IMR-90 (cell line): ENCODE measurements at regions not wholly inside any gene's neighbourhood (a gene's known extent, or its start where the extent isn't known, plus 50 kb on each side); places are given as distances from the start of the nearest gene placed in this dataset.

Experiments used
- ATAC-seq: fragments of 200-7000 bp; cut with Tn5 transposase; 2 replicates; pipeline ENCODE4 v1.9.1; 2020; ENCODE audit warnings: low read depth, mild to moderate bottlenecking, moderate library complexity
- BruUV-seq: library from RNA; stranded (reverse); fragments of 400-500 nt; replicated peaks from 2 replicates; lab custom pipeline; 2021; lab: Mats Ljungman, UMichigan
- CTCF ChIA-PET: fragments of 300-600 bp; formaldehyde crosslinking; extraction: SDS; loops from one replicate; lab custom pipeline; 2021; ENCODE audit warnings: antibody characterized with exemption; lab: Yijun Ruan, JAX
- POLR2A ChIA-PET: fragments of 300-600 bp; sonication (Branson Sonifier 250); formaldehyde crosslinking; loops from one replicate; lab custom pipeline; 2022; ENCODE audit warnings: antibody characterized with exemption; ENCODE audit not compliant: unreplicated experiment; lab: Charles Lee
- DNase-seq: peaks from one replicate; pipeline ENCODE4 v3.0.0; 2013
- H2AFZ ChIP-seq: replicated peaks from 2 replicates; pipeline ENCODE3; 2013; ENCODE audit warnings: low read length, mild to moderate bottlenecking; ENCODE audit not compliant: poor library complexity
- H2AK5ac ChIP-seq: 2 replicates; pipeline ENCODE4 v1.6.1; 2013; ENCODE audit warnings: low read depth, low read length, inconsistent platforms
- H2AK9ac ChIP-seq: replicated peaks from 2 replicates; pipeline ENCODE3; 2013; ENCODE audit warnings: mild to moderate bottlenecking, low read depth, low read length, moderate library complexity; ENCODE audit not compliant: poor library complexity
- H2BK120ac ChIP-seq: 2 replicates; pipeline ENCODE4 v1.6.1; 2013; ENCODE audit warnings: low read depth, low read length, inconsistent platforms
- H2BK15ac ChIP-seq: 3 replicates; pipeline ENCODE4 v1.6.1; 2013; ENCODE audit warnings: low read depth, low read length, inconsistent platforms
- H2BK20ac ChIP-seq: 2 replicates; pipeline ENCODE4 v1.6.1; 2013; ENCODE audit warnings: low read depth, mild to moderate bottlenecking, inconsistent platforms, low read length, moderate library complexity
- H2BK5ac ChIP-seq: 2 replicates; pipeline ENCODE4 v1.6.1; 2013; ENCODE audit warnings: mild to moderate bottlenecking, low read depth, low read length, inconsistent platforms; ENCODE audit not compliant: poor library complexity, severe bottlenecking
- H3K14ac ChIP-seq: replicated peaks from 2 replicates; pipeline ENCODE4 v1.6.1; 2013; ENCODE audit warnings: low read depth, low read length, inconsistent platforms
- H3K18ac ChIP-seq: 2 replicates; pipeline ENCODE4 v1.6.1; 2013; ENCODE audit warnings: low read depth, low read length, control low read depth
- H3K23ac ChIP-seq: 2 replicates; pipeline ENCODE4 v1.6.1; 2013; ENCODE audit warnings: low read depth, low read length, inconsistent platforms
- H3K27ac ChIP-seq: 2 replicates; pipeline ENCODE4 v1.5.1; 2013; ENCODE audit warnings: mild to moderate bottlenecking, control low read depth, low read length; ENCODE audit not compliant: insufficient read depth
- H3K27me3 ChIP-seq: 2 replicates; pipeline ENCODE4 v1.6.1; 2013; ENCODE audit warnings: low read length; ENCODE audit not compliant: control insufficient read depth, insufficient read depth
- H3K36me3 ChIP-seq: 2 replicates; pipeline ENCODE4 v1.6.1; 2013; ENCODE audit warnings: low read length, mixed read lengths; ENCODE audit not compliant: control insufficient read depth, insufficient read depth
- H3K4ac ChIP-seq: 2 replicates; pipeline ENCODE4 v1.6.1; 2013; ENCODE audit warnings: low read depth, low read length, inconsistent platforms
- H3K4me1 ChIP-seq: 2 replicates; pipeline ENCODE4 v1.6.1; 2013; ENCODE audit warnings: low read length, mixed read lengths; ENCODE audit not compliant: control insufficient read depth, insufficient read depth
- H3K4me2 ChIP-seq: 2 replicates; pipeline ENCODE4 v1.6.1; 2013; ENCODE audit warnings: low read depth, mild to moderate bottlenecking, control low read depth, low read length, moderate library complexity
- H3K4me3 ChIP-seq: 2 replicates; pipeline ENCODE4 v1.5.1; 2013; ENCODE audit warnings: low read depth, mild to moderate bottlenecking, control low read depth, low read length, moderate library complexity; ENCODE audit not compliant: insufficient read depth
- H3K56ac ChIP-seq: 2 replicates; pipeline ENCODE4 v1.6.1; 2013; ENCODE audit warnings: low read length, inconsistent platforms; ENCODE audit not compliant: insufficient read depth; ENCODE audit errors: extremely low read depth
- H3K79me1 ChIP-seq, 2 experiments: 2 replicates each; pipeline ENCODE4 v1.6.1; 2013; ENCODE audit warnings: low read length in 2 of 2, inconsistent platforms in 1 of 2, low read depth in 1 of 2
- H3K9ac ChIP-seq: 2 replicates; pipeline ENCODE4 v1.6.1; 2013; ENCODE audit warnings: low read depth, low read length, control low read depth
- H3K9me1 ChIP-seq: 2 replicates; pipeline ENCODE4 v1.6.1; 2013; ENCODE audit warnings: low read length, inconsistent platforms; ENCODE audit not compliant: insufficient read depth
- H3K9me3 ChIP-seq: 2 replicates; pipeline ENCODE4 v1.6.1; 2013; ENCODE audit warnings: low read length; ENCODE audit not compliant: control insufficient read depth, insufficient read depth
- H4K20me1 ChIP-seq: 2 replicates; pipeline ENCODE4 v1.6.1; 2013; ENCODE audit warnings: low read length, inconsistent platforms; ENCODE audit not compliant: insufficient read depth
- H4K5ac ChIP-seq: 2 replicates; pipeline ENCODE4 v1.6.1; 2013; ENCODE audit warnings: mild to moderate bottlenecking, low read depth, low read length, control low read depth
- H4K8ac ChIP-seq, 2 experiments: 2 replicates each; pipeline ENCODE4 v1.6.1; 2013; ENCODE audit warnings: low read depth in 2 of 2, low read length in 2 of 2, control low read depth in 1 of 2, inconsistent platforms in 1 of 2
- H4K91ac ChIP-seq: 2 replicates; pipeline ENCODE4 v1.6.1; 2013; ENCODE audit warnings: low read depth, low read length, inconsistent platforms; ENCODE audit not compliant: insufficient read depth
- BHLHE40 ChIP-seq: fragments of 150-350 bp; IDR thresholded peaks from 2 replicates; pipeline ENCODE4 v1.6.1; 2016; ENCODE audit warnings: mild to moderate bottlenecking, low read depth, low read length
- CEBPB ChIP-seq: IDR thresholded peaks from 2 replicates; pipeline ENCODE4 v1.6.1; 2012; ENCODE audit warnings: low read depth, low read length, improper control_type of control experiment
- CHD1 ChIP-seq: IDR thresholded peaks from 2 replicates; pipeline ENCODE4 v1.6.1; 2012; ENCODE audit warnings: low read depth, low read length, improper control_type of control experiment
- FOS ChIP-seq: fragments of 150-350 bp; IDR thresholded peaks from 2 replicates; pipeline ENCODE4 v1.6.1; 2016; ENCODE audit warnings: low read depth, low read length
- MAFK ChIP-seq: IDR thresholded peaks from 2 replicates; pipeline ENCODE4 v1.6.1; 2012; ENCODE audit warnings: low read depth, low read length, improper control_type of control experiment
- MAZ ChIP-seq: IDR thresholded peaks from 2 replicates; pipeline ENCODE4 v1.6.1; 2012; ENCODE audit warnings: low read depth, mild to moderate bottlenecking, low read length, improper control_type of control experiment, moderate library complexity, borderline replicate concordance
- MXI1 ChIP-seq: IDR thresholded peaks from 2 replicates; pipeline ENCODE4 v1.6.1; 2012; ENCODE audit warnings: low read depth, mild to moderate bottlenecking, low read length, moderate library complexity, borderline replicate concordance
- POLR2A ChIP-seq: IDR thresholded peaks from 2 replicates; pipeline ENCODE4 v1.6.1; 2012; ENCODE audit warnings: mild to moderate bottlenecking, low read depth, low read length
- RAD21 ChIP-seq: IDR thresholded peaks from 2 replicates; pipeline ENCODE4 v1.6.1; 2012; ENCODE audit warnings: low read length, improper control_type of control experiment
- RCOR1 ChIP-seq: IDR thresholded peaks from 2 replicates; pipeline ENCODE4 v1.6.1; 2012; ENCODE audit warnings: mild to moderate bottlenecking, low read length, improper control_type of control experiment; ENCODE audit not compliant: insufficient replicate concordance
- RFX5 ChIP-seq: IDR thresholded peaks from 2 replicates; pipeline ENCODE4 v1.8.0; 2012; ENCODE audit warnings: low read depth, mild to moderate bottlenecking, low read length, moderate library complexity
- SMC3 ChIP-seq: fragments of 150-350 bp; IDR thresholded peaks from 2 replicates; pipeline ENCODE4 v1.6.1; 2016; ENCODE audit warnings: low read depth, mild to moderate bottlenecking, antibody characterized with exemption, low read length, moderate library complexity
- WGBS, 2 experiments: methylation state at CpG; one replicate each; pipeline versions ENCODE4 v1.1.5 to v1.1.7; 2013; ENCODE audit warnings: missing lambda C conversion rate in 2 of 2; ENCODE audit not compliant: insufficient read length in 1 of 2; ENCODE audit errors: extremely low coverage in 2 of 2; 5-methylcytosine and 5-hydroxymethylcytosine counted together
- dilution Hi-C: fragments of 300-500 bp; cut with HindIII; formaldehyde crosslinking; loops from one replicate; pipeline ENCODE4 v1.14.3; 2018; ENCODE audit warnings: low sequenced_read_pairs; ENCODE audit not compliant: unreplicated experiment
- in situ Hi-C: fragments of 300-500 bp; cut with MboI; formaldehyde crosslinking; loops from 3 replicates; pipeline ENCODE4 v1.14.3; 2019; ENCODE audit warnings: low sequenced_read_pairs, inconsistent platforms, mixed read lengths
- intact Hi-C: fragments of 100-400 bp; cut with micrococcal nuclease; formaldehyde crosslinking; loops from 2 replicates; pipeline ENCODE4 v1.10.0; 2022
- TF ChIP-seq, protein P1 (sequence below): conservative IDR thresholded peaks from 2 replicates; pipeline ENCODE4 v1.5.1; 2012; ENCODE audit warnings: mild to moderate bottlenecking, low read depth, low read length, improper control_type of control experiment
- TF ChIP-seq, protein P2 (sequence below): fragments of 150-350 bp; IDR thresholded peaks from 2 replicates; pipeline ENCODE4 v1.6.1; 2016; ENCODE audit warnings: low read depth, mild to moderate bottlenecking, low read length, moderate library complexity, borderline replicate concordance
- TF ChIP-seq, protein P3 (sequence below): fragments of 150-350 bp; IDR thresholded peaks from 2 replicates; pipeline ENCODE4 v1.6.1; 2017; ENCODE audit warnings: mild to moderate bottlenecking, antibody characterized with exemption, low read length, low read depth

DNA sequence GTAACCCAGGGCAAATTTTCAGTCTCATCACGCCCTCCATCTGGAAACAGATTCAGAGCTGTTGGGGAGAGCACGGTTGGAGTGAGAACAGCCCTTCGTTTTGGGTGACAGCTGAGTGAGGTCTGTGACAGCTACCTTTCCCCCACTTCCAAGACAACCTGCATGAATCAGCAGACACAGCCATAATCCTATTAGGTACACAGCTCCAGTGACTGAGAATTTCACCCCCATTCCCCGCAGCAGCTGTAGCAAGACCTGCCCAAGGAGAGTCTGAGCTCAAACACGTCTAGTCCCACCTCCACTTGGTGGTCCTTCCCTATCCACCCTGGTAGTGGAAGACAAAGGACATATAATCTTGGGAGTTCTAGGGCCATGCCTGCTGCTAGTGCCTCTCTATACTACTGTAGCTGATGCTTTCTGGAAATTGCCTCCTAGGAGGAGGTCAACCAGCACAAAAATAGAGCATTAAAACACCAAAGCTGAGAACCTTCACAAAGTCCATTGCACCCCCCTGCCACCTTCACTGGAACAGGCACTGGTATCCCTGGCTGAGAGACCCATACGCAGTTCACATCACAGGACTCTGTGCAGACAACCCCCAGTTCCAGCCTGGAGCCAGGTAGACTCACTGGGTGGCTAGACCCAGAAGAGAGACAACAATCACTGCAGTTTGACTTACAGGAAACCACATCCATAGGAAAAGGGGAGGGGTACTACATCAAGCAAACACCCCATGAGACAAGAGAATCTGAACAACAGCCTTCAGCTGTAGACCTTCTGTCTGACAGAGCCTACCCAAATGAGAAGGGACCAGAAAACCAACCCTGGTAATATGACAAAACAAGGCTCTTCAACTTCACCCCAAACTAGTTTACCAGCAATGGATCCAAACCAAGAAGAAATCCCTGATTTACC, 448.6 kb upstream of the CBLB start:
- H3K4me2 ChIP-seq, result no peak overlapping the region
- H2AFZ ChIP-seq, result no peak overlapping the region
- H3K36me3 ChIP-seq, result no peaks in the 10 kb centered on the region
- no peak for ATAC-seq
- no peak overlapping the region for H3K14ac ChIP-seq
- in situ Hi-C loops (no loop called here), intact Hi-C loops (no loop called here), dilution Hi-C loops (no loop called here)
- CTCF ChIA-PET, result no interaction called here
- H2BK20ac ChIP-seq, result no peak overlapping the region
- no peak overlapping the region for H3K56ac ChIP-seq
- H3K9me1 ChIP-seq, result no peaks in the 10 kb centered on the region
- no peak overlapping the region for H3K27ac ChIP-seq
- H3K27me3 ChIP-seq, result no peaks in the 10 kb centered on the region; the same call in 1 of the 2 replicates
- H3K9ac ChIP-seq, result no peak overlapping the region
- no peak overlapping the region for H2AK5ac ChIP-seq
- H3K23ac ChIP-seq, result no peak overlapping the region
- no peak overlapping the region for H2BK5ac ChIP-seq
- no peak overlapping the region for H3K18ac ChIP-seq
- H3K79me1 ChIP-seq, result no peaks in the 10 kb centered on the region
- H4K5ac ChIP-seq, result no peak overlapping the region
- H3K4ac ChIP-seq, result no peak overlapping the region
- no peaks in the 10 kb centered on the region for H3K9me3 ChIP-seq
- H2BK15ac ChIP-seq, result no peak overlapping the region
- no peaks in the 10 kb centered on the region for H4K20me1 ChIP-seq
- no peak overlapping the region for H4K8ac ChIP-seq
- no peak overlapping the region for H2BK120ac ChIP-seq
- H3K4me1 ChIP-seq, result no peaks in the 10 kb centered on the region
- no peak overlapping the region for H4K91ac ChIP-seq
- no peak for DNase-seq
- H2AK9ac ChIP-seq, result no peak overlapping the region
- no CpG with 5 or more reads among the region's 6 CpGs for WGBS, 2 experiments
- POLR2A ChIA-PET, result interaction anchor here (0.5 kb wide), 1 partner anchor 1343 kb away, joined by 8 read pairs; no protein-coding TSS in a partner anchor
- BruUV-seq, result no TSS peak
- H3K4me3 ChIP-seq, result no peak overlapping the region
- TF ChIP-seq MAZ (no peak), SMC3 (no peak), MAFK (no peak), CHD1 (no peak), RCOR1 (no peak), RAD21 (no peak), POLR2A (no peak), CEBPB (no peak), BHLHE40 (no peak), FOS (no peak), RFX5 (no peak), MXI1 (no peak)
- TF ChIP-seq, protein P1, sequence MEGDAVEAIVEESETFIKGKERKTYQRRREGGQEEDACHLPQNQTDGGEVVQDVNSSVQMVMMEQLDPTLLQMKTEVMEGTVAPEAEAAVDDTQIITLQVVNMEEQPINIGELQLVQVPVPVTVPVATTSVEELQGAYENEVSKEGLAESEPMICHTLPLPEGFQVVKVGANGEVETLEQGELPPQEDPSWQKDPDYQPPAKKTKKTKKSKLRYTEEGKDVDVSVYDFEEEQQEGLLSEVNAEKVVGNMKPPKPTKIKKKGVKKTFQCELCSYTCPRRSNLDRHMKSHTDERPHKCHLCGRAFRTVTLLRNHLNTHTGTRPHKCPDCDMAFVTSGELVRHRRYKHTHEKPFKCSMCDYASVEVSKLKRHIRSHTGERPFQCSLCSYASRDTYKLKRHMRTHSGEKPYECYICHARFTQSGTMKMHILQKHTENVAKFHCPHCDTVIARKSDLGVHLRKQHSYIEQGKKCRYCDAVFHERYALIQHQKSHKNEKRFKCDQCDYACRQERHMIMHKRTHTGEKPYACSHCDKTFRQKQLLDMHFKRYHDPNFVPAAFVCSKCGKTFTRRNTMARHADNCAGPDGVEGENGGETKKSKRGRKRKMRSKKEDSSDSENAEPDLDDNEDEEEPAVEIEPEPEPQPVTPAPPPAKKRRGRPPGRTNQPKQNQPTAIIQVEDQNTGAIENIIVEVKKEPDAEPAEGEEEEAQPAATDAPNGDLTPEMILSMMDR, result no peak
- TF ChIP-seq, protein P2, sequence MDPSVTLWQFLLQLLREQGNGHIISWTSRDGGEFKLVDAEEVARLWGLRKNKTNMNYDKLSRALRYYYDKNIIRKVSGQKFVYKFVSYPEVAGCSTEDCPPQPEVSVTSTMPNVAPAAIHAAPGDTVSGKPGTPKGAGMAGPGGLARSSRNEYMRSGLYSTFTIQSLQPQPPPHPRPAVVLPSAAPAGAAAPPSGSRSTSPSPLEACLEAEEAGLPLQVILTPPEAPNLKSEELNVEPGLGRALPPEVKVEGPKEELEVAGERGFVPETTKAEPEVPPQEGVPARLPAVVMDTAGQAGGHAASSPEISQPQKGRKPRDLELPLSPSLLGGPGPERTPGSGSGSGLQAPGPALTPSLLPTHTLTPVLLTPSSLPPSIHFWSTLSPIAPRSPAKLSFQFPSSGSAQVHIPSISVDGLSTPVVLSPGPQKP, result no peak
- TF ChIP-seq, protein P3, sequence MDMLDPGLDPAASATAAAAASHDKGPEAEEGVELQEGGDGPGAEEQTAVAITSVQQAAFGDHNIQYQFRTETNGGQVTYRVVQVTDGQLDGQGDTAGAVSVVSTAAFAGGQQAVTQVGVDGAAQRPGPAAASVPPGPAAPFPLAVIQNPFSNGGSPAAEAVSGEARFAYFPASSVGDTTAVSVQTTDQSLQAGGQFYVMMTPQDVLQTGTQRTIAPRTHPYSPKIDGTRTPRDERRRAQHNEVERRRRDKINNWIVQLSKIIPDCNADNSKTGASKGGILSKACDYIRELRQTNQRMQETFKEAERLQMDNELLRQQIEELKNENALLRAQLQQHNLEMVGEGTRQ, result no peak
